Tibial nerve (tissue), 4 donors: ENCODE measurements at regions not wholly inside any gene's neighbourhood (a gene's known extent, or its start where the extent isn't known, plus 50 kb on each side); places are given as distances from the start of the nearest gene placed in this dataset.

Source experiments
- DNase-seq, 2 donors: peaks; one replicate each; pipeline ENCODE4 v3.0.0-alpha.2; 2019; ENCODE audit warnings: low spot score in 2 of 2
- H3K27ac ChIP-seq, 4 donors: fragments of 200-600 bp; sonication (generic) in 3 of 4; one replicate each; pipeline ENCODE4 v1.5.1; 2017 to 2019; ENCODE audit warnings: mild to moderate bottlenecking in 1 of 4
- H3K27me3 ChIP-seq, 2 donors: fragments of 200-600 bp; sonication (generic) in 1 of 2; one replicate each; pipeline versions ENCODE4 v1.5.1 to v1.6.0; 2017 to 2019
- H3K36me3 ChIP-seq, 3 donors: fragments of 200-600 bp; sonication (generic); one replicate each; pipeline ENCODE4 v1.5.1; 2018 to 2019
- H3K4me1 ChIP-seq, 4 donors: fragments of 200-600 bp; sonication (generic) in 3 of 4; one replicate each; pipeline ENCODE4 v1.5.1; 2017 to 2019
- H3K4me3 ChIP-seq, 4 donors: fragments of 200-600 bp; sonication (generic) in 3 of 4; one replicate each; pipeline ENCODE4 v1.5.1; 2017 to 2019; ENCODE audit warnings: mild to moderate bottlenecking in 1 of 4, moderate library complexity in 1 of 4
- H3K9me3 ChIP-seq, 4 donors: fragments of 200-600 bp; sonication (generic) in 3 of 4; one replicate each; pipeline ENCODE4 v1.5.1; 2017 to 2019
- EP300 ChIP-seq, 2 donors: sonication (generic); formaldehyde crosslinking; IDR thresholded peaks; one replicate each; pipeline ENCODE4 v1.6.1; 2017; ENCODE audit warnings: antibody characterized with exemption in 2 of 2, mild to moderate bottlenecking in 1 of 2
- POLR2A ChIP-seq, 2 donors: fragments of 450-650 bp; IDR thresholded peaks; one replicate each; pipeline ENCODE4 v1.6.1; 2017; ENCODE audit warnings: antibody characterized with exemption in 2 of 2, mild to moderate bottlenecking in 2 of 2, moderate library complexity in 2 of 2
- WGBS, 2 donors: methylation state at CpG; one replicate each; pipeline ENCODE4 v1.1.5; 2018; 5-methylcytosine and 5-hydroxymethylcytosine counted together
- TF ChIP-seq, protein P1 (sequence below), 5 experiments: fragments of 200-600 bp in 3 of 5; fragments of 450-650 bp in 2 of 5; sonication (generic) in 3 of 5; IDR thresholded peaks; one replicate each; pipeline ENCODE4 v1.5.1; 2016 to 2019; ENCODE audit warnings: antibody characterized with exemption in 5 of 5, mild to moderate bottlenecking in 3 of 5, moderate library complexity in 2 of 5

DNA sequence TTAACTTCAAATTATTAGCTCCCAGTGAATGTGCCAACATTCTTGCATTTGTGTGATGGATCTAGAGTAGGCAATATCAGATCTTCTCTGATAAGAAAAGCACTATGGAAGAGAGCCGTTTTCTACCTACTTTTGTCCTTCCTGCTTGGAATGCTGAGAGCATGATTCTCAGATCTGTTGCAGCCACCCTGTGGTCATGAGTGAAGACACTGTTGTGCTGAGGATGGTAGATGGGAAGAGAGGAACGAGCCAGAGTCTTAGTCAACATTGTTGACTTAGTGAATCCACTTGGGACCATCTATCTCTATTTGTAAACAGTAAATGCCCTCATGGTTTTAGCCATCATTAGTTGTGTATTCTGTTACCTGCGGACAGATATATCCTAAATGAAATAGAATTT, 202.6 kb downstream of the CD109 start:
- H3K27me3 ChIP-seq = no peaks in the 10 kb centered on the region
- TF ChIP-seq EP300 (IDR thresholded peaks at IDR 0.05) = no peak
- TF ChIP-seq POLR2A (IDR thresholded peaks at IDR 0.05) = no peak
- TF ChIP-seq, protein P1, sequence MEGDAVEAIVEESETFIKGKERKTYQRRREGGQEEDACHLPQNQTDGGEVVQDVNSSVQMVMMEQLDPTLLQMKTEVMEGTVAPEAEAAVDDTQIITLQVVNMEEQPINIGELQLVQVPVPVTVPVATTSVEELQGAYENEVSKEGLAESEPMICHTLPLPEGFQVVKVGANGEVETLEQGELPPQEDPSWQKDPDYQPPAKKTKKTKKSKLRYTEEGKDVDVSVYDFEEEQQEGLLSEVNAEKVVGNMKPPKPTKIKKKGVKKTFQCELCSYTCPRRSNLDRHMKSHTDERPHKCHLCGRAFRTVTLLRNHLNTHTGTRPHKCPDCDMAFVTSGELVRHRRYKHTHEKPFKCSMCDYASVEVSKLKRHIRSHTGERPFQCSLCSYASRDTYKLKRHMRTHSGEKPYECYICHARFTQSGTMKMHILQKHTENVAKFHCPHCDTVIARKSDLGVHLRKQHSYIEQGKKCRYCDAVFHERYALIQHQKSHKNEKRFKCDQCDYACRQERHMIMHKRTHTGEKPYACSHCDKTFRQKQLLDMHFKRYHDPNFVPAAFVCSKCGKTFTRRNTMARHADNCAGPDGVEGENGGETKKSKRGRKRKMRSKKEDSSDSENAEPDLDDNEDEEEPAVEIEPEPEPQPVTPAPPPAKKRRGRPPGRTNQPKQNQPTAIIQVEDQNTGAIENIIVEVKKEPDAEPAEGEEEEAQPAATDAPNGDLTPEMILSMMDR (IDR thresholded peaks at IDR 0.05) = no peak
- no peak overlapping the region for H3K27ac ChIP-seq
- 69 to 74% methylated on average over 3 of the region's 3 CpGs for WGBS, 2 donors
- H3K4me1 ChIP-seq = no peaks in the 10 kb centered on the region
- H3K36me3 ChIP-seq = no peaks in the 10 kb centered on the region
- no peak overlapping the region for H3K4me3 ChIP-seq
- peaks cover 0 to 32% (median 6%) of the 10 kb centered on the region in 4 donors for H3K9me3 ChIP-seq
- DNase-seq = no peak

DNA sequence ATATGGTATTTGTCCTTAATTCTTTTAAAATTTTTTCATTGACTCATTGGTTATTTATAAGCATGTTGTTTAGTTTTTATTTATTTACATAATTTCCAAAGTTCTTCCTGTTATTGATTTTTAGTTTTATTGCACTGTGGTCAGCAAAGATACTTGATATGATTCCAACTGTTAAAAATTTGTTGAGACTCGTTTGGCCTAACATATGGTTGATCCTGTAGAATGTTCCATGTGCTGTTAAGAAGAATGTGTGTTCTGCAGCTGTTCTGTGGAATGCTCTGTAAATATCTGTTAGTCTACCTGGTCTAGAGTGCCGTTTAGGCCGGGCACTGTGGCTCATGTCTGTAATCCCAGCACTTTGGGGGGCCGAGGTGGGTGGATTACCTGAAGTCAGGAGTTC, 197.7 kb downstream of the CD109 start:
- H3K9me3 ChIP-seq = peaks cover 0 to 18% (median 0%) of the 10 kb centered on the region in 4 donors
- H3K36me3 ChIP-seq = no peaks in the 10 kb centered on the region
- H3K4me3 ChIP-seq = no peak overlapping the region
- no peak for DNase-seq
- H3K27me3 ChIP-seq = no peaks in the 10 kb centered on the region
- H3K4me1 ChIP-seq = no peaks in the 10 kb centered on the region
- WGBS, 2 donors = 73 to 86% methylated on average over 4 of the region's 4 CpGs
- no peak overlapping the region for H3K27ac ChIP-seq
- no peak for TF ChIP-seq POLR2A (IDR thresholded peaks at IDR 0.05)
- TF ChIP-seq, protein P1 (IDR thresholded peaks at IDR 0.05) = no peak
- TF ChIP-seq EP300 (IDR thresholded peaks at IDR 0.05) = no peak

DNA sequence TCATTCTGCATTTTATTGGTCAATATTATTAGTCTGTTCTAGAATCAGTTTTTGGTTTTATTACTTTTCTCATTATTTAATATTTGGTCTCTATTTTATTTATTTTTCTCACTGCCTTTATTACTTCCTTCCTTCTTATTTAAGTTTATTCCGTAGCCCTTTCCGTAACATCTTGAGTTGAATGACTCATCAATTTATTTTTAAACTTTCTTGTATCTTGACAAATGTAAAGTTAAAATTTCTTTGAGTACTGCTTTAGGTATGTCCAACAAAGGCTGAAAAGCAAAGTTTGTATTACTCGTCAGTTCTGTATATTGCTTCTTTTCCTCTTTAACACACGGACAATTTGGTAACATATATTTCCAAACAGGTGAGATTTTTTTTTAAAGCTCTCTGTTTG, 192.0 kb downstream of the CD109 start:
- H3K36me3 ChIP-seq = no peaks in the 10 kb centered on the region
- no peak for TF ChIP-seq EP300 (IDR thresholded peaks at IDR 0.05)
- TF ChIP-seq, protein P1 (IDR thresholded peaks at IDR 0.05) = no peak
- no peak for TF ChIP-seq POLR2A (IDR thresholded peaks at IDR 0.05)
- no peaks in the 10 kb centered on the region for H3K4me1 ChIP-seq
- H3K27ac ChIP-seq = no peak overlapping the region
- no peaks in the 10 kb centered on the region for H3K27me3 ChIP-seq
- H3K9me3 ChIP-seq = peaks cover 0 to 18% (median 0%) of the 10 kb centered on the region in 4 donors
- H3K4me3 ChIP-seq = no peak overlapping the region
- DNase-seq = no peak
- 77% methylated on average over 4 of the region's 4 CpGs; no CpG with 5 or more reads in 1 of the 2 donors for WGBS, 2 donors

DNA sequence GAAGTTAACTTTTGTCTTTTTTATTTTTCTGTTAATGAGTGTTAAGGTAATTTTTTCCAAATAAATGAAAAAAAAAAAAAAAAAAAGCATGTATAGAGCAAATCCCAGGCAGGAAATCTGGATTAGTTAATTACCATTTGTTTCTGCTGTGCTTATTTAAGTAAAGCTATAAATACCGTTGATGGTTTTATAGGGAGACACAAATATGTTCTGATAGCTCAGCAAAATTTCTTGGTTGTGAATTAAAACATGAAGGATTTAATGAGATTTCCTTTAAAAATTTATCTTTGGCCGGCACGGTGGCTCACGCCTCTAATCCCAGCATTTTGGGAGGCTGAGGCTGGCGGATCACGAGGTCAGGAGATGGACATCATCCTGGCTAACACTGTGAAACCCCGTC, 189.4 kb downstream of the CD109 start:
- no peak overlapping the region for H3K27ac ChIP-seq
- no peaks in the 10 kb centered on the region for H3K4me1 ChIP-seq
- no peak for DNase-seq
- no peak overlapping the region for H3K4me3 ChIP-seq
- no peaks in the 10 kb centered on the region for H3K36me3 ChIP-seq
- peaks cover 0 to 3% (median 0%) of the 10 kb centered on the region in 4 donors for H3K9me3 ChIP-seq
- 83% methylated on average over 7 of the region's 7 CpGs; no CpG with 5 or more reads in 1 of the 2 donors for WGBS, 2 donors
- H3K27me3 ChIP-seq = no peaks in the 10 kb centered on the region
- TF ChIP-seq, protein P1 (IDR thresholded peaks at IDR 0.05) = no peak
- TF ChIP-seq POLR2A (IDR thresholded peaks at IDR 0.05) = no peak
- TF ChIP-seq EP300 (IDR thresholded peaks at IDR 0.05) = no peak

DNA sequence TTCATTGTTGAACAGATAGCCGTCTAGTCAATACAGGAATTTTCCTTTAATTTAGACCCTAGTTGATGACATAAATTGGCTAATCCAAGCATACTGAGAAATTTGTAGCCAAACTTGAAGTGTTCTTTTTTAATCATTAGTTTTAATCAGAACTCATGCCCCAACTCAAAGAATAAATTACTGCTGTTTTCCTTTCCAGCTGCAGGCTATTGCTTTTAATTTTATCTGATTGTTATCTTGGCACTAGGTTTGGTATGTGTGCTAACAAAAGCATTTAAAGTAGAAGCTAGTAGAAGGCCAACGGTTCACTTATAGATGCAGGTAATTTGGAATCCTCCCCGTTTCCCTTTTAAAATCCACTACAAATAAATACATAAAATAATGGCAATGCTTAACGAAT, 188.5 kb downstream of the CD109 start:
- TF ChIP-seq, protein P1 (IDR thresholded peaks at IDR 0.05) = no peak
- no peak for TF ChIP-seq POLR2A (IDR thresholded peaks at IDR 0.05)
- no peak for TF ChIP-seq EP300 (IDR thresholded peaks at IDR 0.05)
- DNase-seq = no peak
- WGBS, 2 donors = 79% methylated on average over 4 of the region's 4 CpGs; no CpG with 5 or more reads in 1 of the 2 donors
- H3K4me1 ChIP-seq = no peaks in the 10 kb centered on the region
- H3K27ac ChIP-seq = no peak overlapping the region
- H3K4me3 ChIP-seq = no peak overlapping the region
- no peaks in the 10 kb centered on the region for H3K36me3 ChIP-seq
- H3K27me3 ChIP-seq = no peaks in the 10 kb centered on the region
- H3K9me3 ChIP-seq = no peaks in the 10 kb centered on the region
